ENCODE measurements at regions not wholly inside any gene's neighbourhood (a gene's known extent, or its start where the extent isn't known, plus 50 kb on each side); places are given as distances from the start of the nearest gene placed in this dataset.

DNA sequence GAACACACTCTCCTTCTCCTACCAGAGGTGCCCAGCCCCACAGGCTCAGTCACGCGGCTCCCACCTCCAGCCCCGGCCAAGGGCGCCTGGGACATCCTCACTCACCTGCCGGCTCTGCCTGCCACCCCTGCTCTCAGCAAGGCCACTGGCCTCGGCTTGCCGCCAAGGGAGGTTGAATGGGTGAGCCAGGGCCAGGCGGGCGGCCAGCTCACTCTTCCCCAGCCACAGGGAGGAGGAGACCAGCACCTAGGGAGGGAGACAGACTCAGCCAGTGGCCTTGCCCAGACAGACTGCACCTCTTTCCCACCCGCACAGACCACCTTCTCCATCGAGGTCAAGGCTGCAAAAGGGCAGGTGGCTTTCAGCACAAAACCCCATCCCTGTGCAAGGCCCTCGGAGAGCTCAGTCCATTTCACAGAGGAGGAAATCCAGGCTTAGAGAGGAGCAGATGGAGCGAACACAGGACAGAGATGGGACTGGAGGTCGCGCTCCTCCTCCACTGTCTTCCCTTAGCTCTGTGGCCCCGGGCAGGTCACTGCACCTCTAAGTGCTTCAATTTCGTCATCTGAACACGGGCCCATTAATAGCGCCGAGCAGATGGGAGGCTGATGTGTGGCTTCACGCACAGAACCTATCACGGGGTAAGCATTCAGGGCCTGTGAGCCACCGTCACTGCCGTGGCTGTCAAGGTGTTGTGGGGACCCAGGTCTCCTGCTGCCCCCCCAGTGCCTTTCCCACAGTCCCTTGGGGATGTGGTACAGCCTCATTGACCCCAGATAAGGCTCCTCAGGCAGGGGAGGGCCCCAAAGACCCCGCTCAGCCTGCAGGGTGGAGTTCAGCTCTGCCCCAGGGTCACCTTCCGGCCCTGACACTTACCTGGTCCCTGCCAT lies 56.1 kb downstream of the RMI2 start:
- H3K4me3 ChIP-seq (ENCODE audit: low read depth, low read length), result no peak overlapping the region
- no peak for DNase-seq (ENCODE audit: low read depth)
- TF ChIP-seq, protein P1, sequence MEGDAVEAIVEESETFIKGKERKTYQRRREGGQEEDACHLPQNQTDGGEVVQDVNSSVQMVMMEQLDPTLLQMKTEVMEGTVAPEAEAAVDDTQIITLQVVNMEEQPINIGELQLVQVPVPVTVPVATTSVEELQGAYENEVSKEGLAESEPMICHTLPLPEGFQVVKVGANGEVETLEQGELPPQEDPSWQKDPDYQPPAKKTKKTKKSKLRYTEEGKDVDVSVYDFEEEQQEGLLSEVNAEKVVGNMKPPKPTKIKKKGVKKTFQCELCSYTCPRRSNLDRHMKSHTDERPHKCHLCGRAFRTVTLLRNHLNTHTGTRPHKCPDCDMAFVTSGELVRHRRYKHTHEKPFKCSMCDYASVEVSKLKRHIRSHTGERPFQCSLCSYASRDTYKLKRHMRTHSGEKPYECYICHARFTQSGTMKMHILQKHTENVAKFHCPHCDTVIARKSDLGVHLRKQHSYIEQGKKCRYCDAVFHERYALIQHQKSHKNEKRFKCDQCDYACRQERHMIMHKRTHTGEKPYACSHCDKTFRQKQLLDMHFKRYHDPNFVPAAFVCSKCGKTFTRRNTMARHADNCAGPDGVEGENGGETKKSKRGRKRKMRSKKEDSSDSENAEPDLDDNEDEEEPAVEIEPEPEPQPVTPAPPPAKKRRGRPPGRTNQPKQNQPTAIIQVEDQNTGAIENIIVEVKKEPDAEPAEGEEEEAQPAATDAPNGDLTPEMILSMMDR (IDR thresholded peaks at IDR 0.05; ENCODE audit: insufficient read depth, low read depth, low read length), result no peak

GRCh38 chr16:11402051-11402744 lies 56.9 kb downstream of the RMI2 start:
- TF ChIP-seq, protein P1 (IDR thresholded peaks at IDR 0.05; ENCODE audit: insufficient read depth, low read depth, low read length), result no peak
- H3K4me3 ChIP-seq (ENCODE audit: low read depth, low read length), result no peak overlapping the region
- DNase-seq (ENCODE audit: low read depth), result peak; percentile 15

- no peak for DNase-seq (ENCODE audit: low read depth)
- no peak overlapping the region for H3K4me3 ChIP-seq (ENCODE audit: low read depth, low read length)
- TF ChIP-seq, protein P1 (IDR thresholded peaks at IDR 0.05; ENCODE audit: insufficient read depth, low read depth, low read length), result no peak
Measured at GRCh38 chr16:11402745-11403533, 57.7 kb downstream of the RMI2 start.

DNA sequence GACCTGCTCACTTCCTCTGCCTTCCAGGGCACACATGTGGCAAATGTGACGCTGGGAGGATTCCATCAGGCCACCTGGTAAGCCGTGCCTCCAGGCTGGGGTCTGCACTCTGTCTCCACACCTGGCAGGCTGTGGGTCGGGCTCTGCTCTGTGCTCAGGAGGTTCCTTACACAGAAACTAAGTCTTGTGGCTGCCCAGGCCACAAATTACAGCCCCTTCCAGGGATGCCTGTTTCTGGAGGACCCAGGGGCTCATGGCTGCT lies 58.2 kb downstream of the RMI2 start:
- H3K4me3 ChIP-seq (ENCODE audit: low read depth, low read length), result no peak overlapping the region
- DNase-seq (ENCODE audit: low read depth), result no peak
- TF ChIP-seq, protein P1 (IDR thresholded peaks at IDR 0.05; ENCODE audit: insufficient read depth, low read depth, low read length), result no peak

- TF ChIP-seq, protein P1 (IDR thresholded peaks at IDR 0.05; ENCODE audit: insufficient read depth, low read depth, low read length), result no peak
- no peak for DNase-seq (ENCODE audit: low read depth)
- H3K4me3 ChIP-seq (ENCODE audit: low read depth, low read length), result no peak overlapping the region
Measured at GRCh38 chr16:11403920-11404319, 58.7 kb downstream of the RMI2 start.

DNA sequence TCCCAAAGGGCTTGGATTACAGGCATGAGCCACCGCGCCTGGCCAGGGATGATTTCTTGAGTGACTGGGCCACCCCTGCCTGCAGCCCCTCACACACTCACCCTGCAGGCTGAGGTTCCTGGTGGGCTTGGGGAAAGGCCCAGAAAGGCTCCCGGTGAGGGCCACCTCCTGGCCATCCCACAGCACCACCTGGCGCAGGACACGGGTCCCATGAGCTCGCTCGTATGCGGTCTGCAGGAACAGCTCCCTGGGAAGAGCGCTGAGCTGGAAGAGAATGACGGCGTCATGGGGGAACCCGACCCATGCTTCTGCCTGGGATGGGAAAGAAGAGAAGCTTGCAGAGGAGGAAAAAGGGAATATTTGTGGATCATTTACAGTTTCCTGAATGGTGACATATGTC lies 59.3 kb downstream of the RMI2 start:
- DNase-seq (ENCODE audit: low read depth), result no peak
- TF ChIP-seq, protein P1 (IDR thresholded peaks at IDR 0.05; ENCODE audit: insufficient read depth, low read depth, low read length), result no peak

More for the DNA sequence above, 59.3 kb downstream of the RMI2 start:
- no peak overlapping the region for H3K4me3 ChIP-seq (ENCODE audit: low read depth, low read length)

All from fibroblast of villous mesenchyme (primary cell).